K562 (cell line): ENCODE measurements at regions not wholly inside any gene's neighbourhood (a gene's known extent, or its start where the extent isn't known, plus 50 kb on each side); places are given as distances from the start of the nearest gene placed in this dataset.

ENCODE experiments used
- ATAC-seq: fragments of 200-7000 bp; cut with Tn5 transposase; 3 replicates; pipeline ENCODE4 v1.9.1; 2020; ENCODE audit warnings: moderate library complexity
- BruUV-seq: library from RNA; stranded (reverse); fragments of 400-500 nt; replicated peaks from 2 replicates; lab custom pipeline; 2021; lab: Mats Ljungman, UMichigan
- CTCF ChIA-PET: fragments of 300-600 bp; formaldehyde crosslinking; extraction: SDS; loops from one replicate; lab custom pipeline; 2021; ENCODE audit warnings: low intra/inter-chr PET ratio; lab: Yijun Ruan, JAX
- POLR2A ChIA-PET: fragments of 300-600, 350-650 bp; sonication (Branson Sonifier 250); formaldehyde crosslinking; extraction: SDS; loops from one replicate; lab custom pipeline; 2021; ENCODE audit warnings: antibody characterized with exemption, inconsistent platforms; lab: Yijun Ruan, JAX
- DNase-seq, 4 experiments: peaks; one replicate each; pipeline versions ENCODE4 v3.0.0 to v3.0.0-alpha.2; 2011 to 2018; ENCODE audit warnings: low spot score in 3 of 4, mixed read lengths in 3 of 4; ENCODE audit errors: extremely low read depth in 1 of 4
- FAIRE-seq: peaks from 2 replicates; lab custom pipeline; 2011; peaks lifted over from hg19 to GRCh38; lab: Jason Lieb, UNC
- H2AFZ ChIP-seq: 2 replicates; pipeline ENCODE4 v1.6.0; 2011; ENCODE audit warnings: low read depth, low read length, control low read depth, inconsistent platforms
- H3K27ac ChIP-seq: fragments of 200-600 bp; 3 replicates; pipeline ENCODE4 v1.8.0; 2011; ENCODE audit warnings: low read depth, mild to moderate bottlenecking, control low read depth, inconsistent platforms, low read length, moderate library complexity, mixed read lengths; ENCODE audit errors: extremely low read depth
- H3K27me3 ChIP-seq, 2 experiments: fragments of 300-600 bp in 1 of 2; 2 replicates in 1 of 2; 3 replicates in 1 of 2; pipeline versions ENCODE4 v1.6.0 to v1.8.0; 2011; ENCODE audit warnings: inconsistent platforms in 2 of 2, low read length in 2 of 2, mild to moderate bottlenecking in 1 of 2, mixed read lengths in 1 of 2, moderate library complexity in 1 of 2; ENCODE audit not compliant: control insufficient read depth in 2 of 2, insufficient read depth in 2 of 2
- H3K36me3 ChIP-seq: fragments of 300-600 bp; 3 replicates; pipeline ENCODE4 v1.8.0; 2011; ENCODE audit warnings: mild to moderate bottlenecking, low read length, inconsistent platforms; ENCODE audit not compliant: control insufficient read depth, insufficient read depth
- H3K4me1 ChIP-seq, 2 experiments: fragments of 200-600 bp in 1 of 2; replicated peaks in 1 of 2; 2 replicates in 1 of 2; 3 replicates in 1 of 2; pipeline versions ENCODE4 v1.5.1 to v1.8.0; 2011; ENCODE audit warnings: inconsistent platforms in 2 of 2, low read length in 2 of 2, mild to moderate bottlenecking in 1 of 2, mixed read lengths in 1 of 2, moderate library complexity in 1 of 2; ENCODE audit not compliant: control insufficient read depth in 2 of 2, insufficient read depth in 2 of 2
- H3K4me2 ChIP-seq: 2 replicates; pipeline ENCODE4 v1.6.1; 2011; ENCODE audit warnings: low read length, control low read depth, inconsistent platforms, mixed read lengths; ENCODE audit not compliant: insufficient read depth
- H3K4me3 ChIP-seq: fragments of 200-600 bp; sonication (generic), shearing (Covaris generic); 2 replicates; pipeline ENCODE4 v1.5.1; 2016; ENCODE audit warnings: control low read depth, inconsistent platforms
- H3K79me2 ChIP-seq: fragments of 200-600 bp; 3 replicates; pipeline ENCODE4 v1.8.0; 2011; ENCODE audit warnings: low read length, inconsistent platforms; ENCODE audit not compliant: control insufficient read depth, insufficient read depth
- H3K9ac ChIP-seq, 2 experiments: 2 replicates each; pipeline versions ENCODE4 v1.6.0 to v1.6.1; 2011; ENCODE audit warnings: low read depth in 2 of 2, low read length in 2 of 2, control low read depth in 1 of 2, inconsistent platforms in 1 of 2, mild to moderate bottlenecking in 1 of 2, mixed read lengths in 1 of 2; ENCODE audit not compliant: insufficient read depth in 1 of 2
- H3K9me1 ChIP-seq: one replicate; pipeline ENCODE4 v1.6.0; 2011; ENCODE audit warnings: inconsistent platforms, mild to moderate bottlenecking, low read length, moderate library complexity; ENCODE audit not compliant: control insufficient read depth, insufficient read depth
- H3K9me3 ChIP-seq: replicated peaks from 2 replicates; pipeline ENCODE4 v1.5.1; 2011; ENCODE audit warnings: low read depth, low read length, inconsistent platforms; ENCODE audit not compliant: control insufficient read depth, insufficient read depth
- H4K20me1 ChIP-seq: replicated peaks from 2 replicates; pipeline ENCODE4 v1.6.1; 2011; ENCODE audit warnings: low read length, inconsistent platforms, mixed read lengths; ENCODE audit not compliant: control insufficient read depth, insufficient read depth
- DMBX1 ChIP-seq: fragments of 250-450 bp; sonication (Bioruptor Pico); IDR thresholded peaks from 2 replicates; pipeline ENCODE4 v1.8.0; 2022; ENCODE audit warnings: inconsistent platforms, mild to moderate bottlenecking, moderate library complexity, borderline replicate concordance
- DPF2 ChIP-seq: fragments of 450-650 bp; IDR thresholded peaks from 2 replicates; pipeline ENCODE4 v1.6.1; 2016
- FIP1L1 ChIP-seq: fragments of 200-400 bp; formaldehyde crosslinking; IDR thresholded peaks from 2 replicates; pipeline ENCODE4 v1.6.1; 2018; ENCODE audit warnings: mild to moderate bottlenecking, low read depth, low read length; ENCODE audit not compliant: poor library complexity, severe bottlenecking
- KDM5B ChIP-seq: fragments of 200-600 bp; sonication (generic); IDR thresholded peaks from 2 replicates; pipeline ENCODE4 v1.6.1; 2012; ENCODE audit warnings: low read depth, mild to moderate bottlenecking, moderate library complexity, low read length, control low read depth, inconsistent platforms; ENCODE audit not compliant: insufficient replicate concordance
- ZNF232 ChIP-seq: sonication (generic); formaldehyde crosslinking; IDR thresholded peaks from 2 replicates; pipeline ENCODE4 v1.8.0; 2022; ENCODE audit warnings: mild to moderate bottlenecking, missing genetic modification reagents
- WGBS: fragments of 100-300 bp; shearing (Covaris generic); methylation state at CpG from one replicate; pipeline ENCODE4 v1.1.6; 2016; ENCODE audit warnings: low coverage, mixed read lengths; ENCODE audit not compliant: insufficient coverage; ENCODE audit errors: missing lambda C conversion rate; 5-methylcytosine and 5-hydroxymethylcytosine counted together
- in situ Hi-C: fragments of 300-500 bp; cut with MboI; formaldehyde crosslinking; loops from 4 replicates; pipeline ENCODE4 v1.15.0; 2018; ENCODE audit warnings: inconsistent platforms, mixed read lengths
- intact Hi-C: fragments of 100-400 bp; cut with micrococcal nuclease; formaldehyde crosslinking; loops from 2 replicates; pipeline ENCODE4 v1.14.2; 2022
- TF ChIP-seq, protein P1 (sequence below): fragments of 450-650 bp; IDR thresholded peaks from one replicate; pipeline ENCODE4 v1.6.1; 2018; ENCODE audit warnings: mild to moderate bottlenecking, moderate library complexity; ENCODE audit not compliant: partially characterized antibody
- TF ChIP-seq, protein P2 (sequence below): fragments of 450-650 bp; IDR thresholded peaks from 2 replicates; pipeline ENCODE4 v1.6.1; 2016; ENCODE audit warnings: mild to moderate bottlenecking, moderate library complexity

DNA sequence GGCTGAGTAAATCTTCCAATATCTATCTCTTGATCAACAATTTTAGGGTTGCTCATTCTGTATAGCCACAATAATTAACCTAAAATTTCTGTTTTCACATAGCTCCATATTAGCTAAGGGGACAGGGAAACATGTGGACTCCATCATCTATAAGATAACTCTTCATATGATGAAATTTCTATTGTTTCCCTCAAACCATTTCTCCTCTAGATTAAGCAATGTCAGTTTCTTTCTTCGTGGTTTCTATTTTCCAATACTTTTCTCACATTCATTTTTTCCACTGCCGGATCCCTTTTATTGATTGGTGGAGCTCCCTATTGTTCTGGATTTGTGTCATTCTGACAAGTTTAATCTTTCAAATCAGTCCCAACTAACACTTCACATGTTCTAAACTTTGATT, 1221.3 kb upstream of the ZEB2 start:
- no TSS peak for BruUV-seq
- H2AFZ ChIP-seq: no peak overlapping the region
- no peaks in the 10 kb centered on the region for H3K9me1 ChIP-seq
- FAIRE-seq: no peak
- intact Hi-C loops (no loop called here), in situ Hi-C loops (no loop called here)
- peaks cover 0 to 7% of the 10 kb centered on the region in 2 experiments; a peak in 3 of 5 replicates for H3K4me1 ChIP-seq
- TF ChIP-seq ZNF232 (CRISPR knock-in tag) (no peak), KDM5B (no peak), DMBX1 (CRISPR knock-in tag) (no peak), DPF2 (no peak), FIP1L1 (no peak)
- TF ChIP-seq, protein P1, sequence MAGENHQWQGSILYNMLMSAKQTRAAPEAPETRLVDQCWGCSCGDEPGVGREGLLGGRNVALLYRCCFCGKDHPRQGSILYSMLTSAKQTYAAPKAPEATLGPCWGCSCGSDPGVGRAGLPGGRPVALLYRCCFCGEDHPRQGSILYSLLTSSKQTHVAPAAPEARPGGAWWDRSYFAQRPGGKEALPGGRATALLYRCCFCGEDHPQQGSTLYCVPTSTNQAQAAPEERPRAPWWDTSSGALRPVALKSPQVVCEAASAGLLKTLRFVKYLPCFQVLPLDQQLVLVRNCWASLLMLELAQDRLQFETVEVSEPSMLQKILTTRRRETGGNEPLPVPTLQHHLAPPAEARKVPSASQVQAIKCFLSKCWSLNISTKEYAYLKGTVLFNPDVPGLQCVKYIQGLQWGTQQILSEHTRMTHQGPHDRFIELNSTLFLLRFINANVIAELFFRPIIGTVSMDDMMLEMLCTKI: no peak
- TF ChIP-seq, protein P2, sequence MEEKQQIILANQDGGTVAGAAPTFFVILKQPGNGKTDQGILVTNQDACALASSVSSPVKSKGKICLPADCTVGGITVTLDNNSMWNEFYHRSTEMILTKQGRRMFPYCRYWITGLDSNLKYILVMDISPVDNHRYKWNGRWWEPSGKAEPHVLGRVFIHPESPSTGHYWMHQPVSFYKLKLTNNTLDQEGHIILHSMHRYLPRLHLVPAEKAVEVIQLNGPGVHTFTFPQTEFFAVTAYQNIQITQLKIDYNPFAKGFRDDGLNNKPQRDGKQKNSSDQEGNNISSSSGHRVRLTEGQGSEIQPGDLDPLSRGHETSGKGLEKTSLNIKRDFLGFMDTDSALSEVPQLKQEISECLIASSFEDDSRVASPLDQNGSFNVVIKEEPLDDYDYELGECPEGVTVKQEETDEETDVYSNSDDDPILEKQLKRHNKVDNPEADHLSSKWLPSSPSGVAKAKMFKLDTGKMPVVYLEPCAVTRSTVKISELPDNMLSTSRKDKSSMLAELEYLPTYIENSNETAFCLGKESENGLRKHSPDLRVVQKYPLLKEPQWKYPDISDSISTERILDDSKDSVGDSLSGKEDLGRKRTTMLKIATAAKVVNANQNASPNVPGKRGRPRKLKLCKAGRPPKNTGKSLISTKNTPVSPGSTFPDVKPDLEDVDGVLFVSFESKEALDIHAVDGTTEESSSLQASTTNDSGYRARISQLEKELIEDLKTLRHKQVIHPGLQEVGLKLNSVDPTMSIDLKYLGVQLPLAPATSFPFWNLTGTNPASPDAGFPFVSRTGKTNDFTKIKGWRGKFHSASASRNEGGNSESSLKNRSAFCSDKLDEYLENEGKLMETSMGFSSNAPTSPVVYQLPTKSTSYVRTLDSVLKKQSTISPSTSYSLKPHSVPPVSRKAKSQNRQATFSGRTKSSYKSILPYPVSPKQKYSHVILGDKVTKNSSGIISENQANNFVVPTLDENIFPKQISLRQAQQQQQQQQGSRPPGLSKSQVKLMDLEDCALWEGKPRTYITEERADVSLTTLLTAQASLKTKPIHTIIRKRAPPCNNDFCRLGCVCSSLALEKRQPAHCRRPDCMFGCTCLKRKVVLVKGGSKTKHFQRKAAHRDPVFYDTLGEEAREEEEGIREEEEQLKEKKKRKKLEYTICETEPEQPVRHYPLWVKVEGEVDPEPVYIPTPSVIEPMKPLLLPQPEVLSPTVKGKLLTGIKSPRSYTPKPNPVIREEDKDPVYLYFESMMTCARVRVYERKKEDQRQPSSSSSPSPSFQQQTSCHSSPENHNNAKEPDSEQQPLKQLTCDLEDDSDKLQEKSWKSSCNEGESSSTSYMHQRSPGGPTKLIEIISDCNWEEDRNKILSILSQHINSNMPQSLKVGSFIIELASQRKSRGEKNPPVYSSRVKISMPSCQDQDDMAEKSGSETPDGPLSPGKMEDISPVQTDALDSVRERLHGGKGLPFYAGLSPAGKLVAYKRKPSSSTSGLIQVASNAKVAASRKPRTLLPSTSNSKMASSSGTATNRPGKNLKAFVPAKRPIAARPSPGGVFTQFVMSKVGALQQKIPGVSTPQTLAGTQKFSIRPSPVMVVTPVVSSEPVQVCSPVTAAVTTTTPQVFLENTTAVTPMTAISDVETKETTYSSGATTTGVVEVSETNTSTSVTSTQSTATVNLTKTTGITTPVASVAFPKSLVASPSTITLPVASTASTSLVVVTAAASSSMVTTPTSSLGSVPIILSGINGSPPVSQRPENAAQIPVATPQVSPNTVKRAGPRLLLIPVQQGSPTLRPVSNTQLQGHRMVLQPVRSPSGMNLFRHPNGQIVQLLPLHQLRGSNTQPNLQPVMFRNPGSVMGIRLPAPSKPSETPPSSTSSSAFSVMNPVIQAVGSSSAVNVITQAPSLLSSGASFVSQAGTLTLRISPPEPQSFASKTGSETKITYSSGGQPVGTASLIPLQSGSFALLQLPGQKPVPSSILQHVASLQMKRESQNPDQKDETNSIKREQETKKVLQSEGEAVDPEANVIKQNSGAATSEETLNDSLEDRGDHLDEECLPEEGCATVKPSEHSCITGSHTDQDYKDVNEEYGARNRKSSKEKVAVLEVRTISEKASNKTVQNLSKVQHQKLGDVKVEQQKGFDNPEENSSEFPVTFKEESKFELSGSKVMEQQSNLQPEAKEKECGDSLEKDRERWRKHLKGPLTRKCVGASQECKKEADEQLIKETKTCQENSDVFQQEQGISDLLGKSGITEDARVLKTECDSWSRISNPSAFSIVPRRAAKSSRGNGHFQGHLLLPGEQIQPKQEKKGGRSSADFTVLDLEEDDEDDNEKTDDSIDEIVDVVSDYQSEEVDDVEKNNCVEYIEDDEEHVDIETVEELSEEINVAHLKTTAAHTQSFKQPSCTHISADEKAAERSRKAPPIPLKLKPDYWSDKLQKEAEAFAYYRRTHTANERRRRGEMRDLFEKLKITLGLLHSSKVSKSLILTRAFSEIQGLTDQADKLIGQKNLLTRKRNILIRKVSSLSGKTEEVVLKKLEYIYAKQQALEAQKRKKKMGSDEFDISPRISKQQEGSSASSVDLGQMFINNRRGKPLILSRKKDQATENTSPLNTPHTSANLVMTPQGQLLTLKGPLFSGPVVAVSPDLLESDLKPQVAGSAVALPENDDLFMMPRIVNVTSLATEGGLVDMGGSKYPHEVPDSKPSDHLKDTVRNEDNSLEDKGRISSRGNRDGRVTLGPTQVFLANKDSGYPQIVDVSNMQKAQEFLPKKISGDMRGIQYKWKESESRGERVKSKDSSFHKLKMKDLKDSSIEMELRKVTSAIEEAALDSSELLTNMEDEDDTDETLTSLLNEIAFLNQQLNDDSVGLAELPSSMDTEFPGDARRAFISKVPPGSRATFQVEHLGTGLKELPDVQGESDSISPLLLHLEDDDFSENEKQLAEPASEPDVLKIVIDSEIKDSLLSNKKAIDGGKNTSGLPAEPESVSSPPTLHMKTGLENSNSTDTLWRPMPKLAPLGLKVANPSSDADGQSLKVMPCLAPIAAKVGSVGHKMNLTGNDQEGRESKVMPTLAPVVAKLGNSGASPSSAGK: no peak
- H4K20me1 ChIP-seq: no peaks in the 10 kb centered on the region
- no peak overlapping the region for H3K9ac ChIP-seq
- POLR2A ChIA-PET: no interaction called here
- no peak overlapping the region for H3K4me2 ChIP-seq
- CTCF ChIA-PET: no interaction called here
- H3K27me3 ChIP-seq: no peaks in the 10 kb centered on the region
- no peak overlapping the region for H3K27ac ChIP-seq
- H3K36me3 ChIP-seq: no peaks in the 10 kb centered on the region
- 76% methylated on average over 2 of the region's 2 CpGs for WGBS
- no peaks in the 10 kb centered on the region for H3K9me3 ChIP-seq
- ATAC-seq: no peak
- no peak overlapping the region for H3K4me3 ChIP-seq
- H3K79me2 ChIP-seq: no peaks in the 10 kb centered on the region
- no peak for DNase-seq
